NB4 (cell line): ENCODE measurements at regions not wholly inside any gene's neighbourhood (a gene's known extent, or its start where the extent isn't known, plus 50 kb on each side); places are given as distances from the start of the nearest gene placed in this dataset.

Experiments used
- MAX ChIP-seq: IDR thresholded peaks from 2 replicates; pipeline ENCODE4 v1.6.1; 2011; ENCODE audit warnings: low read depth, low read length
- POLR2A ChIP-seq: IDR thresholded peaks from 2 replicates; pipeline ENCODE4 v1.6.1; 2011; ENCODE audit warnings: mild to moderate bottlenecking; ENCODE audit not compliant: insufficient read length; ENCODE audit errors: extremely low read depth
- TF ChIP-seq, protein P1 (sequence below): IDR thresholded peaks from one replicate; pipeline ENCODE4 v1.5.1; 2012; ENCODE audit warnings: low read depth, low read length

DNA sequence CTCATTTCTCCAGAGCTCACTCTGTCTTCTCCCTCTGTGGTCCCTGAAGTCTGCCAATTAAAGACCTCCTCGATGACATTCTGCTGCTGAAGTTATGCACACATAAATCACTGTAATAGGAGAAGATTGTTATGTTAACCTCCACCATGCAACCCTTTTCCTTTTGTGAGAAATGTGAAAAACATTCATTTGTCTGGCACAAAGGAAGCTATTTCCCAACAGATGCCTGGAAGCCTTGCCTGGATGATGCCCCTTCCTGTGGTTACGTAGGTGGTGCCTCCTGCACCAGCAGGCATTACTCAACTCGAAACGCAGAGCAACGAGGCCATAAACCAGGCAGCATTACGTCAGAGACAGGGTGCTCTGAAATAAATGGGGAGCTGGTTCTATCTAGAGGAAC, 327.4 kb upstream of the ZNF507 start:
- TF ChIP-seq, protein P1, sequence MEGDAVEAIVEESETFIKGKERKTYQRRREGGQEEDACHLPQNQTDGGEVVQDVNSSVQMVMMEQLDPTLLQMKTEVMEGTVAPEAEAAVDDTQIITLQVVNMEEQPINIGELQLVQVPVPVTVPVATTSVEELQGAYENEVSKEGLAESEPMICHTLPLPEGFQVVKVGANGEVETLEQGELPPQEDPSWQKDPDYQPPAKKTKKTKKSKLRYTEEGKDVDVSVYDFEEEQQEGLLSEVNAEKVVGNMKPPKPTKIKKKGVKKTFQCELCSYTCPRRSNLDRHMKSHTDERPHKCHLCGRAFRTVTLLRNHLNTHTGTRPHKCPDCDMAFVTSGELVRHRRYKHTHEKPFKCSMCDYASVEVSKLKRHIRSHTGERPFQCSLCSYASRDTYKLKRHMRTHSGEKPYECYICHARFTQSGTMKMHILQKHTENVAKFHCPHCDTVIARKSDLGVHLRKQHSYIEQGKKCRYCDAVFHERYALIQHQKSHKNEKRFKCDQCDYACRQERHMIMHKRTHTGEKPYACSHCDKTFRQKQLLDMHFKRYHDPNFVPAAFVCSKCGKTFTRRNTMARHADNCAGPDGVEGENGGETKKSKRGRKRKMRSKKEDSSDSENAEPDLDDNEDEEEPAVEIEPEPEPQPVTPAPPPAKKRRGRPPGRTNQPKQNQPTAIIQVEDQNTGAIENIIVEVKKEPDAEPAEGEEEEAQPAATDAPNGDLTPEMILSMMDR: no peak
- no peak for TF ChIP-seq MAX
- no peak for TF ChIP-seq POLR2A
